ENCODE measurements at regions not wholly inside any gene's neighbourhood (a gene's known extent, or its start where the extent isn't known, plus 50 kb on each side); places are given as distances from the start of the nearest gene placed in this dataset.

DNA sequence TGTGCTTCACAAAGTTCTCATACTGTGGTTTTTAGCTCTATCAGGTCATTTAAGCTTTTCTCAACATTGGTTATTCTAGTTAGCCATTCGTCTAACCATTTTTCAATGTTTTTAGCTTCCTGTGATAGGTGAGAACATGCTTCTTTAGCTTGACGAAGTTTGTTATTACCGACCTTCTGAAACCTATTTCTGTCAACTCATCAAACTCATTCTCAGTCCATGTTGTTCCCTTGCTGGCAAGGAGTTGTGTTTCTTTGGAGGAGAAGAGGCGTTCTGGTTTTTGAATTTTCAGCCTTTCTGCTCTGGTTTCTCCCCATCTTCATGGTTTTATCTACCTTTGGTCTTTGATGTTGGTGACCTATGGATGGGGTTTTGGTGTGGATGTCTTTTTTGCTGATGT lies 120.9 kb downstream of the NFKBIZ start:
- Mint-ChIP-seq H3K4me1 (peaks cover 23% of the 10 kb centered on the region), H3K9me3 (peaks cover 0 to 21% (median 9%) of the 10 kb centered on the region in 7 donors), H3K36me3 (peaks cover 0 to 6% of the 10 kb centered on the region in 2 donors), H3K27ac (no peak overlapping the region), H3K27me3 (ENCODE audit: low read depth in 3 of 3) (peaks cover 0 to 4% (median 0%) of the 10 kb centered on the region in 3 donors), H3K4me3 (no peak overlapping the region)
- H3K9ac ChIP-seq (ENCODE audit: insufficient read depth, low read length, poor library complexity, severe bottlenecking) = no peak overlapping the region
- no peak overlapping the region for H3K4me3 ChIP-seq (replicated peaks in 1 of 3; ENCODE audit: low read depth in 2 of 3, low read length in 3 of 3)
- no peak overlapping the region for H3K27ac ChIP-seq (ENCODE audit: low read depth in 1 of 2, low read length in 2 of 2)
- H3K36me3 ChIP-seq (replicated peaks in 1 of 2; ENCODE audit: control insufficient read depth in 1 of 2, insufficient read depth in 2 of 2, low read length in 2 of 2) = no peaks in the 10 kb centered on the region
- WGBS (ENCODE audit: insufficient coverage) = 100% methylated on average over 1 of the region's 4 CpGs
- DNase-seq = no peak
- H3K4me2 ChIP-seq (replicated peaks; ENCODE audit: extremely low read depth, low read length, poor library complexity, severe bottlenecking) = no peak overlapping the region
- H4K20me1 ChIP-seq (ENCODE audit: insufficient read depth, low read length) = no peaks in the 10 kb centered on the region
- no peaks in the 10 kb centered on the region for H3K27me3 ChIP-seq (ENCODE audit: control insufficient read depth in 2 of 2, insufficient read depth in 2 of 2, low read length in 2 of 2)
- peaks cover 18 to 21% of the 10 kb centered on the region in 2 donors for H3K4me1 ChIP-seq (ENCODE audit: control insufficient read depth in 1 of 2, insufficient read depth in 2 of 2, low read length in 2 of 2)
- intact Hi-C loops (cut with micrococcal nuclease) = no loop called here
- H3K79me2 ChIP-seq (ENCODE audit: insufficient read depth, low read length) = no peaks in the 10 kb centered on the region
- peaks cover 0 to 6% of the 10 kb centered on the region in 2 donors for H3K9me3 ChIP-seq (replicated peaks in 1 of 2; ENCODE audit: control insufficient read depth in 1 of 2, insufficient read depth in 1 of 2, low read length in 2 of 2)
- no peak for TF ChIP-seq CTCF (IDR thresholded peaks at IDR 0.05)
- no peak overlapping the region for H2AFZ ChIP-seq (ENCODE audit: insufficient read depth, low read depth, low read length, poor library complexity, severe bottlenecking)

DNA sequence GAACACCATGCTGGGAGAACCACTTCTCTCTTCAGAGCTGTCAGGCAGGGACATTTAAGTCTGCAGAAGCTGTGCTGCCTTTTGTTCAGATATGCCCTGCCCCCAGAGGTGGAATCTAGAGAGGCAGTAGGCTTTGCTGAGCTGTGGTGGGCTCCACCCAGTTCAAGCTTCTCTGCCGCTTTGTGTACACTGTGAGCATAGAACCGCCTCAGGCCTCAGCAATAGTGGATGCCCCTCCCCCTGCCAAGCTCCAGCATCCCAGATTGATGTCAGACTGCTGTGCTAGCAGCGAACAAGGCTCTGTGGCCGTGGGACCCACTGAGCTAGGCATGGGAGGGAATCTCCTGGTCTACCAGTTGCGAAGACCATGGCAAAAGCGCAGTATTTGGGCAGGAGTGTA lies 121.6 kb downstream of the NFKBIZ start:
- H3K79me2 ChIP-seq (ENCODE audit: insufficient read depth, low read length) = no peaks in the 10 kb centered on the region
- H3K9ac ChIP-seq (ENCODE audit: insufficient read depth, low read length, poor library complexity, severe bottlenecking) = no peak overlapping the region
- H3K27ac ChIP-seq (ENCODE audit: low read depth in 1 of 2, low read length in 2 of 2) = no peak overlapping the region
- intact Hi-C loops (cut with micrococcal nuclease) = no loop called here
- H2AFZ ChIP-seq (ENCODE audit: insufficient read depth, low read depth, low read length, poor library complexity, severe bottlenecking) = no peak overlapping the region
- no peak overlapping the region for H3K4me2 ChIP-seq (replicated peaks; ENCODE audit: extremely low read depth, low read length, poor library complexity, severe bottlenecking)
- Mint-ChIP-seq H3K27ac (no peak overlapping the region), H3K36me3 (peaks cover 0 to 6% of the 10 kb centered on the region in 2 donors), H3K4me1 (peaks cover 21% of the 10 kb centered on the region), H3K27me3 (ENCODE audit: low read depth in 3 of 3) (peaks cover 0 to 4% (median 0%) of the 10 kb centered on the region in 3 donors), H3K9me3 (peaks cover 0 to 21% (median 9%) of the 10 kb centered on the region in 7 donors), H3K4me3 (no peak overlapping the region)
- H3K27me3 ChIP-seq (ENCODE audit: control insufficient read depth in 2 of 2, insufficient read depth in 2 of 2, low read length in 2 of 2) = no peaks in the 10 kb centered on the region
- H3K9me3 ChIP-seq (replicated peaks in 1 of 2; ENCODE audit: control insufficient read depth in 1 of 2, insufficient read depth in 1 of 2, low read length in 2 of 2) = peaks cover 0 to 6% of the 10 kb centered on the region in 2 donors
- no peak for TF ChIP-seq CTCF (IDR thresholded peaks at IDR 0.05)
- DNase-seq = no peak
- 100% methylated on average over 2 of the region's 6 CpGs for WGBS (ENCODE audit: insufficient coverage)
- no peaks in the 10 kb centered on the region for H4K20me1 ChIP-seq (ENCODE audit: insufficient read depth, low read length)
- H3K36me3 ChIP-seq (replicated peaks in 1 of 2; ENCODE audit: control insufficient read depth in 1 of 2, insufficient read depth in 2 of 2, low read length in 2 of 2) = no peaks in the 10 kb centered on the region
- no peak overlapping the region for H3K4me3 ChIP-seq (replicated peaks in 1 of 3; ENCODE audit: low read depth in 2 of 3, low read length in 3 of 3)
- peaks cover 12 to 14% of the 10 kb centered on the region in 2 donors for H3K4me1 ChIP-seq (ENCODE audit: control insufficient read depth in 1 of 2, insufficient read depth in 2 of 2, low read length in 2 of 2)
